ENCODE measurements at regions not wholly inside any gene's neighbourhood (a gene's known extent, or its start where the extent isn't known, plus 50 kb on each side); places are given as distances from the start of the nearest gene placed in this dataset.

DNA sequence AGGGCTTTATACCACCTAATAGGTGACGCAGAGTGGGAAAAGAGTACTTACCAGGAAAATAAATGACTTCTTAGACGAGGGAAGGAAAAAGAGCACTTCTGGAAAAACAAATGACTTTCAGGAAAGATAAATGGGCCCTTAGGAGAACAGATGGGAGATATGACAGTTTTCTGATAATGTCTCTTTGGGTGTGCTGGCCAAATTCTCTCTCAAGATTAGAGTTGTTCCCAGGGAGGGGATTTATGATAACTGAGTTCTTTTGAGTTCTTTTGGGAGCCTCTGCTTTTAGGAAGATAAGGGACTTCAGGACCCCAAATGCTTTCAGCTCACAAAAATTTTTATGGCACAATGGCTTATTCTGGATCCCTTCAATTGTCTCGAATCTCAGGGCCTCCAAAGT is 70.3 kb upstream of the EPCAM start:
- H3K4ac ChIP-seq (ENCODE audit: low read depth, low read length) = no peak overlapping the region
- Mint-ChIP-seq H3K4me3 (no peak overlapping the region), H3K27me3 (ENCODE audit: low read depth) (peaks cover 9% of the 10 kb centered on the region), H3K4me1 (peaks cover 26 to 27% of the 10 kb centered on the region in 2 experiments), H3K27ac (no peak overlapping the region), H3K36me3 (ENCODE audit: insufficient read depth in 1 of 3, low read depth in 3 of 3) (no peaks in the 10 kb centered on the region), H3K9me3 (no peaks in the 10 kb centered on the region)
- no peak overlapping the region for H3T11ph ChIP-seq (ENCODE audit: low read length)
- no peak overlapping the region for H2BK120ac ChIP-seq (ENCODE audit: low read depth, low read length, poor library complexity, severe bottlenecking)
- H3K18ac ChIP-seq (ENCODE audit: insufficient read length, low read depth, low read length) = no peak overlapping the region
- H3K23me2 ChIP-seq (ENCODE audit: insufficient read length, low read depth, low read length, poor library complexity, severe bottlenecking) = no peaks in the 10 kb centered on the region
- H4K8ac ChIP-seq (replicated peaks; ENCODE audit: insufficient read length, low read depth, low read length) = no peak overlapping the region
- no peak for DNase-seq
- no peak overlapping the region for H4K5ac ChIP-seq (ENCODE audit: insufficient read length, low read depth, low read length)
- H2BK15ac ChIP-seq (ENCODE audit: low read depth, low read length) = no peak overlapping the region
- no peak overlapping the region for H3K56ac ChIP-seq (ENCODE audit: insufficient read length, low read depth, low read length)
- no peak overlapping the region for H2AFZ ChIP-seq (ENCODE audit: low read length)
- peaks cover 3% of the 10 kb centered on the region; the same call in 1 of the 2 replicates for H3K4me1 ChIP-seq (ENCODE audit: insufficient read depth, low read length)
- H2AK5ac ChIP-seq (ENCODE audit: insufficient read length, low read length) = no peak overlapping the region
- no peaks in the 10 kb centered on the region for H3K9me3 ChIP-seq (ENCODE audit: control insufficient read depth, low read depth, low read length)
- no peak overlapping the region for H3K9ac ChIP-seq (ENCODE audit: extremely low read depth, insufficient read length, low read length)
- no peak overlapping the region for H3K4me2 ChIP-seq (ENCODE audit: insufficient read depth, insufficient read length, low read length)
- no peak overlapping the region for H2BK20ac ChIP-seq (ENCODE audit: low read depth, low read length, poor library complexity, severe bottlenecking)
- H3K23ac ChIP-seq (ENCODE audit: insufficient read length, low read depth, low read length) = no peak overlapping the region
- WGBS (ENCODE audit: extremely low coverage, insufficient read length, low lambda C conversion rate) = no CpG with 5 or more reads among the region's 3 CpGs
- H2BK12ac ChIP-seq (ENCODE audit: insufficient read length, low read depth, low read length) = no peak overlapping the region
- no peaks in the 10 kb centered on the region for H3K27me3 ChIP-seq (ENCODE audit: insufficient read depth, low read length)
- H4K20me1 ChIP-seq (ENCODE audit: control insufficient read depth, insufficient read depth, insufficient read length) = no peaks in the 10 kb centered on the region
- no peak overlapping the region for H4K91ac ChIP-seq (ENCODE audit: insufficient read length, low read depth, low read length)
- TF ChIP-seq, protein P1, sequence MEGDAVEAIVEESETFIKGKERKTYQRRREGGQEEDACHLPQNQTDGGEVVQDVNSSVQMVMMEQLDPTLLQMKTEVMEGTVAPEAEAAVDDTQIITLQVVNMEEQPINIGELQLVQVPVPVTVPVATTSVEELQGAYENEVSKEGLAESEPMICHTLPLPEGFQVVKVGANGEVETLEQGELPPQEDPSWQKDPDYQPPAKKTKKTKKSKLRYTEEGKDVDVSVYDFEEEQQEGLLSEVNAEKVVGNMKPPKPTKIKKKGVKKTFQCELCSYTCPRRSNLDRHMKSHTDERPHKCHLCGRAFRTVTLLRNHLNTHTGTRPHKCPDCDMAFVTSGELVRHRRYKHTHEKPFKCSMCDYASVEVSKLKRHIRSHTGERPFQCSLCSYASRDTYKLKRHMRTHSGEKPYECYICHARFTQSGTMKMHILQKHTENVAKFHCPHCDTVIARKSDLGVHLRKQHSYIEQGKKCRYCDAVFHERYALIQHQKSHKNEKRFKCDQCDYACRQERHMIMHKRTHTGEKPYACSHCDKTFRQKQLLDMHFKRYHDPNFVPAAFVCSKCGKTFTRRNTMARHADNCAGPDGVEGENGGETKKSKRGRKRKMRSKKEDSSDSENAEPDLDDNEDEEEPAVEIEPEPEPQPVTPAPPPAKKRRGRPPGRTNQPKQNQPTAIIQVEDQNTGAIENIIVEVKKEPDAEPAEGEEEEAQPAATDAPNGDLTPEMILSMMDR (conservative IDR thresholded peaks at IDR 0.05) = no peak
- no peaks in the 10 kb centered on the region for H3K79me1 ChIP-seq (ENCODE audit: insufficient read depth, low read depth, low read length, poor library complexity, severe bottlenecking)
- no peaks in the 10 kb centered on the region for H3K79me2 ChIP-seq (ENCODE audit: insufficient read depth, low read length)
- no peak overlapping the region for H2BK5ac ChIP-seq (ENCODE audit: insufficient read length, low read length)
- no peak overlapping the region for H3K27ac ChIP-seq (ENCODE audit: insufficient read length, low read depth, low read length)
- no peak overlapping the region for H3K14ac ChIP-seq (ENCODE audit: insufficient read depth, low read length)
